SK-N-MC (cell line): ENCODE measurements at regions not wholly inside any gene's neighbourhood (a gene's known extent, or its start where the extent isn't known, plus 50 kb on each side); places are given as distances from the start of the nearest gene placed in this dataset.

Experiments used
- EZH2 ChIP-seq: fragments of 200-600 bp; sonication (generic); IDR thresholded peaks from one replicate; pipeline ENCODE4 v1.6.1; 2017; ENCODE audit warnings: antibody characterized with exemption
- POLR2AphosphoS5 ChIP-seq: IDR thresholded peaks from 2 replicates; pipeline ENCODE4 v1.6.1; 2012; ENCODE audit warnings: mild to moderate bottlenecking, low read depth, low read length, borderline replicate concordance

DNA sequence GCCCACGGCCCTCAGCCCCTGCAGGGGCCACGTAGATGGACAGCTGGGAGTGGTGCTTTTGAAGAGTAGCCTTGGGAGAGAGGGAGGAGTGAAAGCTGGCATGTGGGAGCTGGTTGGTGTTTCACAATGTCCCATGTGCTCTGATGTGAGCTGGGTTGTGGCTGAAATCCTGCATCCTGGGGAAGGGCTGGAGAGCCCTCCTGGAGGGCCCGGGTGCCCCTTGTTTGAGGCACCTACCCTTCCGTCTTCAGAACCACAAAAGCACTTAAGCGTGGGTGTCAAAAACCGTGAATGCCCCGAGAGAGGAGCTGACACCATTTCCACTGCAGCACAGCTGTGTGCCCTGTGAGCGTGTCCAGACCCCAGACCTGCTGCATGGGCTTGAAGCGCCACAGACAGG is 199.1 kb upstream of the ZNF618 start:
- TF ChIP-seq POLR2AphosphoS5 (no peak), EZH2 (no peak)
